HepG2 (cell line): ENCODE measurements at regions not wholly inside any gene's neighbourhood (a gene's known extent, or its start where the extent isn't known, plus 50 kb on each side); places are given as distances from the start of the nearest gene placed in this dataset.

ENCODE experiments used
- ATAC-seq: fragments of 200-7000 bp; cut with Tn5 transposase; 3 replicates; pipeline ENCODE4 v1.9.1; 2020; ENCODE audit warnings: mild to moderate bottlenecking, moderate library complexity
- BruUV-seq: library from RNA; stranded (reverse); fragments of 400-500 nt; replicated peaks from 2 replicates; lab custom pipeline; 2021; lab: Mats Ljungman, UMichigan
- CTCF ChIA-PET: fragments of 300-600 bp; formaldehyde crosslinking; extraction: SDS; loops from one replicate; lab custom pipeline; 2021; ENCODE audit warnings: low total read pairs, inconsistent platforms, low intra/inter-chr PET ratio; lab: Yijun Ruan, JAX
- POLR2A ChIA-PET: fragments of 350-600 bp; sonication (Branson Sonifier 250); formaldehyde crosslinking; loops from one replicate; lab custom pipeline; 2020; ENCODE audit warnings: antibody characterized with exemption, inconsistent platforms; lab: Yijun Ruan, JAX
- DNase-seq: peaks from one replicate; pipeline ENCODE4 v3.0.0-alpha.2; 2015; ENCODE audit warnings: low spot score
- FAIRE-seq: peaks from 3 replicates; lab custom pipeline; 2011; peaks lifted over from hg19 to GRCh38; lab: Jason Lieb, UNC
- H2AFZ ChIP-seq: one replicate; pipeline ENCODE4 v1.6.1; 2011; ENCODE audit warnings: low read length, inconsistent platforms
- H3K27ac ChIP-seq: fragments of 300-600 bp; 3 replicates; pipeline ENCODE4 v1.8.0; 2011; ENCODE audit warnings: mixed run types, mild to moderate bottlenecking, mixed read lengths, low read length, inconsistent platforms; ENCODE audit not compliant: insufficient read depth; ENCODE audit errors: extremely low read length
- H3K27me3 ChIP-seq, 2 experiments: fragments of 200-600 bp in 1 of 2; 2 replicates in 1 of 2; 3 replicates in 1 of 2; pipeline versions ENCODE4 v1.6.0 to v1.8.0; 2011; ENCODE audit warnings: low read length in 2 of 2, mild to moderate bottlenecking in 2 of 2, moderate library complexity in 2 of 2, inconsistent platforms in 1 of 2; ENCODE audit not compliant: insufficient read depth in 2 of 2, control insufficient read depth in 1 of 2
- H3K36me3 ChIP-seq, 2 experiments: fragments of 200-600 bp in 1 of 2; replicated peaks in 1 of 2; 2 replicates in 1 of 2; 3 replicates in 1 of 2; pipeline versions ENCODE4 v1.5.1 to v1.8.0; 2011; ENCODE audit warnings: low read length in 2 of 2, inconsistent platforms in 1 of 2; ENCODE audit not compliant: insufficient read depth in 2 of 2, control insufficient read depth in 1 of 2
- H3K4me1 ChIP-seq: 2 replicates; pipeline ENCODE4 v1.5.1; 2012; ENCODE audit warnings: low read length, inconsistent platforms; ENCODE audit not compliant: insufficient read depth
- H3K4me2 ChIP-seq: 2 replicates; pipeline ENCODE4 v1.6.0; 2011; ENCODE audit warnings: low read depth, low read length, inconsistent platforms
- H3K4me3 ChIP-seq, 3 experiments: fragments of 200-600 bp in 1 of 3; sonication (generic), shearing (Covaris generic) in 1 of 3; replicated peaks in 1 of 3; 2 replicates each; pipeline ENCODE4 v1.5.1; 2011 to 2016; ENCODE audit warnings: low read length in 3 of 3, inconsistent platforms in 2 of 3, low read depth in 2 of 3, mild to moderate bottlenecking in 2 of 3, control low read depth in 1 of 3, mixed read lengths in 1 of 3; ENCODE audit not compliant: insufficient read depth in 1 of 3
- H3K79me2 ChIP-seq: one replicate; pipeline ENCODE4 v1.6.1; 2011; ENCODE audit warnings: low read length, inconsistent platforms; ENCODE audit not compliant: insufficient read depth
- H3K9ac ChIP-seq: 2 replicates; pipeline ENCODE4 v1.6.0; 2011; ENCODE audit warnings: mild to moderate bottlenecking, low read depth, low read length, inconsistent platforms; ENCODE audit not compliant: insufficient read depth
- H3K9me3 ChIP-seq: 2 replicates; pipeline ENCODE4 v1.5.1; 2012; ENCODE audit warnings: mild to moderate bottlenecking, low read length
- H4K20me1 ChIP-seq: 2 replicates; pipeline ENCODE4 v1.6.0; 2011; ENCODE audit warnings: inconsistent platforms, mild to moderate bottlenecking, low read length, moderate library complexity; ENCODE audit not compliant: insufficient read depth
- ADNP ChIP-seq: sonication (generic); formaldehyde crosslinking; IDR thresholded peaks from 2 replicates; pipeline ENCODE4 v1.4.0; 2020; ENCODE audit warnings: missing genetic modification reagents
- FOXO1 ChIP-seq: sonication (generic); formaldehyde crosslinking; IDR thresholded peaks from 2 replicates; pipeline ENCODE4 v1.4.0; 2020; ENCODE audit warnings: missing genetic modification reagents
- HES4 ChIP-seq: sonication (generic); formaldehyde crosslinking; IDR thresholded peaks from 2 replicates; pipeline ENCODE4 v1.9.0; 2021; ENCODE audit warnings: mild to moderate bottlenecking, missing genetic modification reagents, borderline replicate concordance
- JARID2 ChIP-seq: sonication (generic); formaldehyde crosslinking; IDR thresholded peaks from 2 replicates; pipeline ENCODE4 v1.8.1; 2023; ENCODE audit warnings: missing genetic modification reagents, inconsistent platforms; ENCODE audit not compliant: insufficient replicate concordance
- KDM6A ChIP-seq: IDR thresholded peaks from 2 replicates; pipeline ENCODE4 v1.6.1; 2016; ENCODE audit warnings: low read depth
- KLF16 ChIP-seq, 2 experiments: sonication (generic) in 1 of 2; formaldehyde crosslinking in 1 of 2; IDR thresholded peaks; 2 replicates each; pipeline versions ENCODE4 v1.6.1 to v1.8.0; 2016 to 2023; ENCODE audit warnings: missing genetic modification reagents in 2 of 2, missing compliant biosample characterization in 1 of 2
- NPAS2 ChIP-seq: sonication (generic); formaldehyde crosslinking; IDR thresholded peaks from 2 replicates; pipeline ENCODE4 v1.8.0; 2022; ENCODE audit warnings: mild to moderate bottlenecking, missing genetic modification reagents, borderline replicate concordance
- PTBP1 ChIP-seq: fragments of 200-400 bp; formaldehyde crosslinking; IDR thresholded peaks from 2 replicates; pipeline ENCODE4 v1.6.1; 2018; ENCODE audit warnings: low read length, low read depth; ENCODE audit not compliant: poor library complexity, severe bottlenecking
- RFX3 ChIP-seq: IDR thresholded peaks from 2 replicates; pipeline ENCODE4 v1.6.1; 2016; ENCODE audit warnings: missing biosample characterization, missing genetic modification reagents
- SYNCRIP ChIP-seq: fragments of 200-400 bp; formaldehyde crosslinking; IDR thresholded peaks from 2 replicates; pipeline ENCODE4 v1.6.1; 2018; ENCODE audit warnings: mild to moderate bottlenecking, low read depth, low read length; ENCODE audit not compliant: insufficient read depth
- ZNF414 ChIP-seq: sonication (generic); formaldehyde crosslinking; IDR thresholded peaks from 2 replicates; pipeline ENCODE4 v1.5.0; 2020; ENCODE audit warnings: missing genetic modification reagents
- ZNF44 ChIP-seq: sonication (generic); formaldehyde crosslinking; IDR thresholded peaks from 2 replicates; pipeline ENCODE4 v1.5.1; 2020; ENCODE audit warnings: mild to moderate bottlenecking, missing genetic modification reagents
- ZNF605 ChIP-seq: sonication (generic); formaldehyde crosslinking; IDR thresholded peaks from 2 replicates; pipeline ENCODE4 v1.8.0; 2022; ENCODE audit warnings: mild to moderate bottlenecking, missing genetic modification reagents
- ZSCAN12 ChIP-seq: sonication (generic); formaldehyde crosslinking; IDR thresholded peaks from 2 replicates; pipeline ENCODE4 v1.9.0; 2021; ENCODE audit warnings: mild to moderate bottlenecking, missing genetic modification reagents
- WGBS: methylation state at CpG from one replicate; pipeline ENCODE4 v1.1.6; 2017; ENCODE audit warnings: low lambda C conversion rate; 5-methylcytosine and 5-hydroxymethylcytosine counted together
- in situ Hi-C: cut with HindIII; loops from 2 replicates; pipeline ENCODE4 v1.10.0; 2017; ENCODE audit warnings: low pct_unique_long_range_greater_than_20kb; ENCODE audit not compliant: extremely low pct_ligation_motif_present
- intact Hi-C: fragments of 100-400 bp; cut with micrococcal nuclease; formaldehyde crosslinking; loops from one replicate; pipeline ENCODE4 v1.10.0; 2022; ENCODE audit not compliant: unreplicated experiment
- TF ChIP-seq, protein P1 (sequence below): sonication (generic); formaldehyde crosslinking; IDR thresholded peaks from 2 replicates; pipeline ENCODE4 v1.4.0; 2020; ENCODE audit warnings: missing genetic modification reagents

DNA sequence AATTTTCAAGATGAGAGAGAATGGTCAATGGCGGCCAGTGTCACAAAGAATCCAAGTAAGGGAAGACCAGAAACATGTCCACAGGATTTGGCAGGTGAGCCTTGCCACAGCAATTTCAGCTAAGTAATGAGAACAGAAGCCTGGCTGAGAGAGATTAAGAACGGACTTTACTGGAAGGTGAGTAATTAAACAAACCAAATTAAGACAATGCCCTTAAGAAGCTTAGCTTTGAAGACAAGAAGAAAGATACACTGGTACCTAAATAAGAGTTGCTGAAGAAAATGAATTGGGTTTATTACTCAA, 145.4 kb upstream of the PLEKHG7 start:
- intact Hi-C loops (no loop called here), in situ Hi-C loops (no loop called here)
- H2AFZ ChIP-seq: no peak overlapping the region
- ATAC-seq: no peak
- DNase-seq: no peak
- H3K27me3 ChIP-seq: no peaks in the 10 kb centered on the region; a peak in 1 of 5 replicates
- no peak for FAIRE-seq
- CTCF ChIA-PET: no interaction called here
- no peaks in the 10 kb centered on the region for H3K36me3 ChIP-seq
- BruUV-seq: no TSS peak
- TF ChIP-seq ZNF44 (CRISPR knock-in tag): no peak
- TF ChIP-seq NPAS2 (CRISPR knock-in tag): no peak
- no peak for TF ChIP-seq ZNF414 (CRISPR knock-in tag)
- TF ChIP-seq ADNP (CRISPR knock-in tag): no peak
- TF ChIP-seq KDM6A (CRISPR knock-in tag): no peak
- no peak for TF ChIP-seq SYNCRIP
- TF ChIP-seq FOXO1 (CRISPR knock-in tag): no peak
- TF ChIP-seq, protein P1, sequence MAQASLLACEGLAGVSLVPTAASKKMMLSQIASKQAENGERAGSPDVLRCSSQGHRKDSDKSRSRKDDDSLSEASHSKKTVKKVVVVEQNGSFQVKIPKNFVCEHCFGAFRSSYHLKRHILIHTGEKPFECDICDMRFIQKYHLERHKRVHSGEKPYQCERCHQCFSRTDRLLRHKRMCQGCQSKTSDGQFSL (CRISPR knock-in tag): no peak
- no peak for TF ChIP-seq KLF16 (CRISPR knock-in tag; IDR thresholded peaks at IDR 0.05)
- no peak for TF ChIP-seq ZSCAN12 (CRISPR knock-in tag)
- no peak for TF ChIP-seq ZNF605 (CRISPR knock-in tag)
- TF ChIP-seq PTBP1: no peak
- TF ChIP-seq RFX3 (CRISPR knock-in tag): no peak
- no peak for TF ChIP-seq JARID2 (CRISPR knock-in tag)
- no peak for TF ChIP-seq HES4 (CRISPR knock-in tag)
- TF ChIP-seq, all 625 proteins: peak for 0
- POLR2A ChIA-PET: no interaction called here
- Histone ChIP-seq H3K4me3 (no peak overlapping the region), H3K4me2 (no peak overlapping the region), H3K79me2 (no peaks in the 10 kb centered on the region), H3K9me3 (no peaks in the 10 kb centered on the region), H4K20me1 (no peaks in the 10 kb centered on the region), H3K4me1 (peaks cover 15% of the 10 kb centered on the region), H3K9ac (no peak overlapping the region), H3K27ac (no peak overlapping the region)
- 48% methylated on average over 2 of the region's 2 CpGs for WGBS
